ENCODE measurements at regions not wholly inside any gene's neighbourhood (a gene's known extent, or its start where the extent isn't known, plus 50 kb on each side); places are given as distances from the start of the nearest gene placed in this dataset.

DNA sequence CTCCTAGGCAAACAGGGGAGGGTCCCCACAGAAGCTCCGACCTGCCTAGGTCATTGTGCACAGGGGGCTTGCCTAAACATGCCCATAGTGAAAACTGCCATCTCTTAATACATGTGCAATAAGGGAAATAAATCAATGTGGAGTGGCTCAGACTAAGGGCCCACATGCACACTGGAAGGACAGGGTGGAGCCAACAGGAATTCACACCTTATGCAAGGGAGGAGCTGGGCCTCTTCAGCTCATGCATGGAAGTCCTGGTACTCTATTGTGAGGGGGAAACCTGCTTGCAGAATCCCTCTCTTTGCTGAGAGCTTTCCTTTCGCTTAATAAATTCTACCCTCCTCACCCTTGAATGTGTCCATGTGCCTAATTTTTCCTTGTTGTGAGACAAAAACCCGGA is 815.8 kb downstream of the EFNA5 start (continued):
- TF ChIP-seq NRF1 (IDR thresholded peaks at IDR 0.05; ENCODE audit: low read depth, low read length) (no peak), SMC3 (IDR thresholded peaks at IDR 0.05; ENCODE audit: low read depth, low read length) (no peak), NFIC (IDR thresholded peaks at IDR 0.05; ENCODE audit: borderline replicate concordance) (no peak), POLR2AphosphoS5 (IDR thresholded peaks at IDR 0.05; ENCODE audit: low read depth, low read length) (no peak), RCOR1 (IDR thresholded peaks at IDR 0.05; ENCODE audit: low read length) (no peak)

DNA sequence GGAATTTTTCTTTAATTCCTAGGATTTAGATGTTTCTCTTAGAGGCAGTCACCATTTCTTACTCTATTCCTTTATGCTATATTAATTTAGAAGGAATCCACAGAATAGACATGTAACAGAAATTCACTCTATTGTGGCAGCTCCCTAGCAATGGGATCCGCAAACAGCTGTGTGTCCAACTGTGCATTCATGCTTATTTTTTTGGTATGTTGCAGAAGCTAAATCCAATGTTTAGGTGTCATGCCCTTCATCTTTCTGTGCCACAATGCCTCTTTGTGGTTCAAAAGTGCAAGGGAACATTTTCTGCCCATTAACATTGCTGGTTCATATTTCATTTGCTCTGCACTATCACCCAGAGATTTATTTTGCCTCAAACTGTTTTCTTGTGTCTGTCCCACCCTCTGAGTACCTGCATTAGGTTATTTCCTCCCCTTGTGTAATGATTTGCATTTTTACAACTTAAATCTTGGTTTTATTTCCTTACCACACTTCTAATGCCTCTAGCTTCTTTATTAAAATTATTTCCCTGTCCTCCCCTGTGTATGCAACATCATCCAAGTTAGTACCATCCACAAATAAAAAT is 816.5 kb downstream of the EFNA5 start:
- CTCF ChIA-PET = interaction anchor here (0.7 kb wide), 1 partner anchor 22 kb away, joined by 3 read pairs; no protein-coding TSS in a partner anchor

More for the DNA sequence above, 816.5 kb downstream of the EFNA5 start:
- Histone ChIP-seq H3K4me2 (no peak overlapping the region), H3K79me2 (ENCODE audit: insufficient read depth) (no peaks in the 10 kb centered on the region), H2AFZ (ENCODE audit: low read depth) (no peak overlapping the region), H3K9ac (no peak overlapping the region), H3K9me3 (no peaks in the 10 kb centered on the region), H3K9me2 (no peaks in the 10 kb centered on the region), H3F3A (replicated peaks; ENCODE audit: insufficient read depth) (no peaks in the 10 kb centered on the region), H3K4me1 (ENCODE audit: control insufficient read depth in 1 of 2, insufficient read depth in 2 of 2, low read depth in 1 of 2, low read length in 1 of 2) (no peaks in the 10 kb centered on the region; a peak in 1 of 4 replicates), H3K4me3 (ENCODE audit: low read depth in 2 of 2, low read length in 1 of 2) (no peak overlapping the region), H3K36me3 (replicated peaks in 1 of 2; ENCODE audit: control insufficient read depth in 1 of 2, insufficient read depth in 2 of 2, low read length in 1 of 2) (no peaks in the 10 kb centered on the region), H3K27ac (ENCODE audit: low read depth in 2 of 2, low read length in 1 of 2) (no peak overlapping the region), H4K20me1 (ENCODE audit: insufficient read depth) (no peaks in the 10 kb centered on the region), H3K27me3 (ENCODE audit: insufficient read depth) (no peaks in the 10 kb centered on the region)
- POLR2A ChIA-PET = interaction anchor here (0.6 kb wide), 1 partner anchor 9 kb away, joined by 3 read pairs; no protein-coding TSS in a partner anchor
- WGBS (ENCODE audit: low lambda C conversion rate) = 100% methylated on average over 1 of the region's 1 CpG
- TF ChIP-seq SMC3 (IDR thresholded peaks at IDR 0.05; ENCODE audit: low read depth, low read length) = no peak
- TF ChIP-seq, protein P1, sequence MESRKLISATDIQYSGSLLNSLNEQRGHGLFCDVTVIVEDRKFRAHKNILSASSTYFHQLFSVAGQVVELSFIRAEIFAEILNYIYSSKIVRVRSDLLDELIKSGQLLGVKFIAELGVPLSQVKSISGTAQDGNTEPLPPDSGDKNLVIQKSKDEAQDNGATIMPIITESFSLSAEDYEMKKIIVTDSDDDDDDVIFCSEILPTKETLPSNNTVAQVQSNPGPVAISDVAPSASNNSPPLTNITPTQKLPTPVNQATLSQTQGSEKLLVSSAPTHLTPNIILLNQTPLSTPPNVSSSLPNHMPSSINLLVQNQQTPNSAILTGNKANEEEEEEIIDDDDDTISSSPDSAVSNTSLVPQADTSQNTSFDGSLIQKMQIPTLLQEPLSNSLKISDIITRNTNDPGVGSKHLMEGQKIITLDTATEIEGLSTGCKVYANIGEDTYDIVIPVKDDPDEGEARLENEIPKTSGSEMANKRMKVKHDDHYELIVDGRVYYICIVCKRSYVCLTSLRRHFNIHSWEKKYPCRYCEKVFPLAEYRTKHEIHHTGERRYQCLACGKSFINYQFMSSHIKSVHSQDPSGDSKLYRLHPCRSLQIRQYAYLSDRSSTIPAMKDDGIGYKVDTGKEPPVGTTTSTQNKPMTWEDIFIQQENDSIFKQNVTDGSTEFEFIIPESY (IDR thresholded peaks at IDR 0.05; ENCODE audit: borderline replicate concordance, low read depth) = no peak
- TF ChIP-seq, protein P2, sequence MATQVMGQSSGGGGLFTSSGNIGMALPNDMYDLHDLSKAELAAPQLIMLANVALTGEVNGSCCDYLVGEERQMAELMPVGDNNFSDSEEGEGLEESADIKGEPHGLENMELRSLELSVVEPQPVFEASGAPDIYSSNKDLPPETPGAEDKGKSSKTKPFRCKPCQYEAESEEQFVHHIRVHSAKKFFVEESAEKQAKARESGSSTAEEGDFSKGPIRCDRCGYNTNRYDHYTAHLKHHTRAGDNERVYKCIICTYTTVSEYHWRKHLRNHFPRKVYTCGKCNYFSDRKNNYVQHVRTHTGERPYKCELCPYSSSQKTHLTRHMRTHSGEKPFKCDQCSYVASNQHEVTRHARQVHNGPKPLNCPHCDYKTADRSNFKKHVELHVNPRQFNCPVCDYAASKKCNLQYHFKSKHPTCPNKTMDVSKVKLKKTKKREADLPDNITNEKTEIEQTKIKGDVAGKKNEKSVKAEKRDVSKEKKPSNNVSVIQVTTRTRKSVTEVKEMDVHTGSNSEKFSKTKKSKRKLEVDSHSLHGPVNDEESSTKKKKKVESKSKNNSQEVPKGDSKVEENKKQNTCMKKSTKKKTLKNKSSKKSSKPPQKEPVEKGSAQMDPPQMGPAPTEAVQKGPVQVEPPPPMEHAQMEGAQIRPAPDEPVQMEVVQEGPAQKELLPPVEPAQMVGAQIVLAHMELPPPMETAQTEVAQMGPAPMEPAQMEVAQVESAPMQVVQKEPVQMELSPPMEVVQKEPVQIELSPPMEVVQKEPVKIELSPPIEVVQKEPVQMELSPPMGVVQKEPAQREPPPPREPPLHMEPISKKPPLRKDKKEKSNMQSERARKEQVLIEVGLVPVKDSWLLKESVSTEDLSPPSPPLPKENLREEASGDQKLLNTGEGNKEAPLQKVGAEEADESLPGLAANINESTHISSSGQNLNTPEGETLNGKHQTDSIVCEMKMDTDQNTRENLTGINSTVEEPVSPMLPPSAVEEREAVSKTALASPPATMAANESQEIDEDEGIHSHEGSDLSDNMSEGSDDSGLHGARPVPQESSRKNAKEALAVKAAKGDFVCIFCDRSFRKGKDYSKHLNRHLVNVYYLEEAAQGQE (IDR thresholded peaks at IDR 0.05; ENCODE audit: low read depth, low read length) = no peak
- TF ChIP-seq GABPA (IDR thresholded peaks at IDR 0.05; ENCODE audit: low read depth) = no peak
- TF ChIP-seq RFX5 (IDR thresholded peaks at IDR 0.05; ENCODE audit: low read length) = no peak
- TF ChIP-seq, protein P3, sequence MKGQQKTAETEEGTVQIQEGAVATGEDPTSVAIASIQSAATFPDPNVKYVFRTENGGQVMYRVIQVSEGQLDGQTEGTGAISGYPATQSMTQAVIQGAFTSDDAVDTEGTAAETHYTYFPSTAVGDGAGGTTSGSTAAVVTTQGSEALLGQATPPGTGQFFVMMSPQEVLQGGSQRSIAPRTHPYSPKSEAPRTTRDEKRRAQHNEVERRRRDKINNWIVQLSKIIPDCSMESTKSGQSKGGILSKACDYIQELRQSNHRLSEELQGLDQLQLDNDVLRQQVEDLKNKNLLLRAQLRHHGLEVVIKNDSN (IDR thresholded peaks at IDR 0.05; ENCODE audit: borderline replicate concordance, low read depth) = no peak
- no peak for TF ChIP-seq EP300 (IDR thresholded peaks at IDR 0.05; ENCODE audit: borderline replicate concordance in 1 of 2, low read depth in 1 of 2, low read length in 1 of 2)
- no peak for TF ChIP-seq CHD2 (IDR thresholded peaks at IDR 0.05; ENCODE audit: low read length, partially characterized antibody)
- DNase-seq = no peak
